Skeletal muscle cell (primary cell): ENCODE measurements at regions not wholly inside any gene's neighbourhood (a gene's known extent, or its start where the extent isn't known, plus 50 kb on each side); places are given as distances from the start of the nearest gene placed in this dataset.

ENCODE experiments used
- DNase-seq: peaks from one replicate; pipeline ENCODE4 v3.0.0-alpha.2; 2010; ENCODE audit warnings: low read depth
- H3K4me3 ChIP-seq: 2 replicates; pipeline ENCODE4 v1.5.1; 2011; ENCODE audit warnings: low read depth, mild to moderate bottlenecking, control low read depth, low read length, moderate library complexity

DNA sequence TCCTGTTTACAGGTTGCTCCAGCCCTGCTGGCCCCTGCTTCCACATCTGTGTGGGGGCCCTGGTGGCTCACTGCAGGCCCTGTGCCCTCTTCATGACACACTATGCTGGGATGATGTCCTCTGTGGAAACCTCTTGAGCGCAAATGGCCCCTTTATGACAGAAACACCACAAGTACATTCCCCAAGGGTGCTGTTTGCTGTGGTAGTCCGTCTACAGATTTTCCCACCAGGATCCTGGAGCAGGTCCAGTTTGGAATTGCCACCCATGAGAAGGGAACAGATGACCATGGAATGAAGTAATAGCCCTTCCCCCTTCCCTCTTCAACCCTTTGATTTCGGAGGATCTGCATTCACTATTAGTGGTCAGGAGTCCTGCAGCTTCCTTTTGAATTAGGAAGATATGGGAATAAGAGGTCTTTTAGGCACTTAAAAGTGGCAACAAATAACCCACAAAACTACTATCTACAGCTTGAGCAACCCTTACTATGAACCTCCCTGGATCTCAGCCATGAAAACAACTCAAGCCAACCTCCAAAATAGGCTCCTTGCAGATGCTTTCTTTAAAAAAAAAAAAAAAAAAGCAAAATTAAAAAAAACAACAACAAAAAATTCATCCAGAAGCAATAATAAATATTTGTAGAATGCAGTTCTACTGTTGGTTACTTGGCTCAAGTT lies 121.9 kb upstream of the TSPAN2 start:
- no peak overlapping the region for H3K4me3 ChIP-seq

DNA sequence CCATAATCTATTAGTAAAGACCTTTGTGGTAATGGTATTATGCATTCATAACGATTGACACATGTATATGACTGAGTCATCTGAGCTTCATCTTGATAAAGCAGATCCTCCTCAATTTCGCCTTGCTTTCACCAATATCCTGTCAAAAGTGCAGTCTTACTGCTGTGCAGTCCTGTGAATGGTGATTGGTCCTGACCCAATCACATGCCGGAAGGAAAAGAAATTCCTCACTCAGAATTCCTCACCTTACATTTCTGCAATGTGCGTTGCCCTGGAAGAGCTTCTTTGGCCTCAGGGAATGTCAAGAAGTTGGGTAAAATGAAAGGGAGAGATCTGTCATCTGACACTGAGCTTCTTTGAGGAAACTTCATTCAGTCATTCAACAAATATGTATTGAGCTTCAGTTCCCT lies 121.0 kb upstream of the TSPAN2 start:
- DNase-seq = no peak
- no peak overlapping the region for H3K4me3 ChIP-seq

More for the DNA sequence above, 121.9 kb upstream of the TSPAN2 start:
- no peak for DNase-seq

DNA sequence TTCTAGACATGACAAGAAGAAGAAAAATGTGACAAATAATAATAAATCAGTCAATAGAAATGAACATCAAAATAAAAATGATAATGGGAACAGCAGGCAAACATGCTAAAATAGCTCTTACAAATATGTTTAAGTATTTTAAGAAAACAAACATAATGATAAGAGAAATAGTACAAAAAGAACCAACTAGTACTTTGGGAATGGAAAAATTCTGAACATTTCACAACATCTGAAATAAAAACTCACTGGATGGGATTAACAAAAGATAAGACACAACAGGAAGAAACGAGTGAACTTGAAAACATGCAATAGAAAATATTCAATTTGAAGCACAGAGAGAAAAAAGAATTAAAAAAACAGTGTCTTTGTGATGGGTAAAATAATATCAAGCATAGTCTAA lies 115.2 kb upstream of the TSPAN2 start:
- DNase-seq = no peak
- H3K4me3 ChIP-seq = no peak overlapping the region

DNA sequence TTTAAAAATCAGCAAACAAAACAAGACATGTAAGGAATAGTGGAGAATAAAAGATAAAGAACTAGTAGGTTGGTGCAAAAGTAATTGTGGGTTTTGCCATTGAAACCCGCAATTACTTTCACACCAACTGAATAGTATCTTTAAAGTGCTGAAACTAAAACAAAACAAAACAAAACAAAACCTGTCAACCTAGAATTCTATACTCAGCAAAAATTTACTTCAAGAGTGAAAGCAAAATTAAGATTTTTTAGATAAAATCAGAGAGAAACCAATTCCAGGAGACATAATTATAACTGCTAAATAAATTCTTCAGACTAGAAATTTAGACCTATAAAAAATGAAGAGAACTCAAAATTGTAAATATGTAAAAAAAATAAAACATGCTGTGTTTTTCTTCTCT lies 114.0 kb upstream of the TSPAN2 start:
- no peak overlapping the region for H3K4me3 ChIP-seq
- no peak for DNase-seq

DNA sequence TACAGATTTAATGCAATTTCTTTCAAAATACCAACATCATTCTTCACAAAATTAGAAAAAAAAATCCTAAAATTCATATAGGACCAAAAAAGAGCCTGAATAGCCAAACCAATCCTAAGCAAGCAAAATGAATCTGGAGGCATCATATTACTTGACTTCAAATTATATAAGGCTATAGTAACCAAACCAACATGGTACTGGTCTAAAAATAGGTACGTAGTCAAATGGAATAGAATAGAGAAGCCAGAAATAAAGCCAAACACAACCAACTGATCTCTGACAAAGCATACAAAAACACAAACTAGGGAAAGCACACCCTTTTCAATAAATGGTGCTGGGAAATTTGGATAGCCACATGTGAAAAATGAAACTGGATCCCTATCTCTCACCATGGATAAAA lies 112.3 kb upstream of the TSPAN2 start:
- DNase-seq = no peak
- H3K4me3 ChIP-seq = no peak overlapping the region

DNA sequence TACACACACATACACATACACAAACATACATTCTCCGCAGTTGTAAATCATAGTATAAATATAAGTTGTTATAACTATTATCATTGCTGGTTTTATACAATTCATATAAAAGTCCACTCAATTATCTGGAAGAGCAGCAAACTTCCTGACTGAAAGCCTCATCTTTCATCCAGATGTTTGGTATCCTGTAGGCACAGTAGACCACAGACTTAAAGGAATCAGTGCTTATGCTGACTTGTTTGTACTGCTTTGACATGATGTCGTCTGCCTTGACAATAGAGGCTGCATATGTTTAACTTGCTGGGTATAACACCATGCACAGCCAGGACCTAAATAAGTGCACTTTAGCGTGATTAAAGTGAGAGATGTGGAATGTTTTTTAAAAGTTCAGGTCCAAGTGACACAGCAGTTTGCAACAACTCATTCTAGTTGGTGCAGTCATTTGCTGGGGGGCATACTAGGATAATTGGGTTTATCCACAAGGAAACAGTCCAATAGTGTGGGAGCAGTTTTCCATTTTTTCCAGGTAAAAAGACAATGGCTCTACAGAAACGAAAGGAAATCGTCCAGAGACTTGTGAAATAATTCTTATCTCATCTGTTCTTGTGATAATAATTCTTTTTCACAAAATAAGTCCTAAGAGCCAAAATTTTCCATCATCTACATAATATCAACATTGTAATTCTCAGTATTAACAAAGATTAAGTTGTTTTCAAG lies 110.3 kb upstream of the TSPAN2 start:
- DNase-seq = no peak
- no peak overlapping the region for H3K4me3 ChIP-seq

DNA sequence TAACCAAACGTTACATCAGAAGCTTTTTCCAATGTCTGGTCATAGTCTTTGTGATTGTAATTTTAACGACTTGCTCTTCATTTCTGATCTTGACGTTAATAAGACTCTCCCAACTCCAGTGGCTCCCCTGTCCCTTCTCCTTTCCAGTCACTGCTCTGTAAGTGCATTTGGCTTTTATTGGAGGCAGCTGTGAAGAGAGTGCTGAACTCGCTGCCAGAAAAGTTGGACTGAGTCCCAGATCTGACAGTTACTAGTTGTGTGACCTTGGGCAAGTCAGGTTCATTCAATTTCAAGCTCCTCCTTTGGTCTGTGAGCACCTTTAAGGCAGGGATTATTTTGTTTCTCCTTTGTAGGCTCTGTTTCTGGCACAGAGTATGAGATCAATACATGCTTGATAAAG lies 109.6 kb upstream of the TSPAN2 start:
- no peak overlapping the region for H3K4me3 ChIP-seq
- DNase-seq = no peak

DNA sequence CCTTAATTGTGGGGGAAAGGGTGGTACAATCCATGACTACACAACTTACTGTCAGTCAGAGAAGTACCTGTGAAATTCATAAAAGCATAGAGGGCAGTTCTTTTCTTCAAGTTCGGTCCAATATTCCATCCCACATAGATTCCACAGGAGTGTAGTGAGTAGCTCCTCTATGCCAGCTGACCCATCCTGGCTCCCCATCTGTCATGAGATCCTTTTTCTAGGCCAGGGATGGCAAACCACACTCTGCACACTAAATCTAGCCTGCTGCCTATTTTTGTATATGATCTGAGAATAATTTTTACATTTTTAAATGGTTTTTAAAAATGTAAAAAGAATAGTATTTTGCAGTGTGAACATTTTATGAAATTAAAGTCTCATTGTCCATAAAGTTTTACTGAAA lies 107.0 kb upstream of the TSPAN2 start:
- H3K4me3 ChIP-seq = no peak overlapping the region
- DNase-seq = no peak

DNA sequence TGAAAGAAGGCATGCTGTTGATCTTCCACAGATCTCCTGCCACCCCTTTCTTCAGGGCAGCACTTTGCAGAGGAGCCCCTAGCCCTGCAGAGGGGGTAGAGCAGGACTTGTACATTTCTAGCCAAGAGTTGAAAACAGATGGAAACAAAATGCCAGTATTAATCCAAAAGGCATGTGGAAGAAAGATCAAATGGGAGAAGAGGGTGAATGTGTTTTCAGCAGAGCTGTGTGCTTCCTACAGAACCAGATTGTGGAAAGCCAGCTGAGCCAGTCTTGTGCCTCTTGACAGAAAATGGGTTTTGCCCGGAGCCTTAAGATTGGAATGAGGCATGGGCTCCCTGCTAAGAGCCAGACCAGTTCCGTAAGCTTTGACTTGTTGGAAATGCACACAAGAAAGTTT lies 105.2 kb upstream of the TSPAN2 start:
- no peak for DNase-seq
- no peak overlapping the region for H3K4me3 ChIP-seq

DNA sequence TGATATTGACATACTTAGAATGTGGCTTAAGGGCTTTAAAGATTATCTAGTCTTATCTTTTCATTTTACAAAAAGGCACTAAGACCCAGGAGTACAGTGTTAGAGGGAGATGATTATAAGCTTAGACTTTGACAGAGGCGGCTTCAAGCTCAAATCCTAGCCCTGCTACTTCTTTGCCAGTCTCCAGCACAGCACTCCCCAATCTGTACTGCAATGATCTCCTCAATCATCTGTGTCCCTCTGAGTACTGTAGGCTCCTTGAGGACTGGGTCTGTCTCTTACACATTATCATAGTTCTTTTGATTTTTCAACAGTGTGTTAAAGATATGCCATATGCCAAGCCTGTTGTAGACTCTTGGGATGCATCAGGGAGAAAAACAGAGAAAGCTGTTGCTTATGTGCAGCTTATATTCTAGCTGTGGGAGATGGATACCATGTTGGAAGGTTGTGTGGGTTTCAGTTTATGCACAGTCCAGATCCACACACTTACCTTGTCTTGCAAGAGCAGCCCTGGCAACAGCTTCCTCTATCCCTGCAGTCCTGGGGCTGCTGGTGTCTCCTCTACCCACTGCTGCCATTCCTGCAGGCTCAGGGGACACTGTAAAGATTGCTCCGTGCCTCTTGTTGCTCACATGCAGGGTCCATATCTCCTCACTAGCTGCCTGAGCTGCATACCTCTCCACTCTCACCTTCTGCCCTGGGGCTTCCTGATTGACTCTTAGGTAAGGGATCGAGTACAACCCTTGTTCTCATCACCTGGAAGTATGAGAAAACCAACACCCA lies 103.9 kb upstream of the TSPAN2 start:
- DNase-seq = no peak
- H3K4me3 ChIP-seq = no peak overlapping the region

DNA sequence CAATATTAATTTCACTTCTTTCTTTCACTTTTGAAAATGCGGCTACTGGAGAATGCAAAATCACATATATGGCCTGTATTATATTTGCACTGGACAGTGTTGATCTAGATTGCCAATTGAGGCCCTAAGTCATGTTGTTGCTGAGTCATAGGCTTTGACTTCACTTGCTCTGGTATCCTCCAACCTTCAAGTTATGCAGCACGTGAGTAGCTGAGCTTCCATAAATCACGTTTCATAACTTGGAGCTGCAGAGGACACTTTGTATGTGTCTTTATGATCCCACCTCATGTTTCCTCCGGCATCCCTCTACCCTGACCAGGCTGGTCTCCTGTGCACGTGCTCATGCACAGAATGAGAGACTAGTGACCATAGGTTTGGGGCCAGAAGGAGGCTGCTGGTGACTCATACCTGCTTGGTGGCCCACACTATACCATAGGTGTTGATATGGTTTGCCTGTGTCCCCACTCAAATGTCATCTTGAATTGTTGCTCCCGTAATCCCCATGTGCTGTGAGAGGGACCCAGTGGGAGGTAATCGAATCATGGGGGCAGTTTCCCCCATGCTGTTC lies 103.0 kb upstream of the TSPAN2 start:
- no peak for DNase-seq
- H3K4me3 ChIP-seq = no peak overlapping the region

DNA sequence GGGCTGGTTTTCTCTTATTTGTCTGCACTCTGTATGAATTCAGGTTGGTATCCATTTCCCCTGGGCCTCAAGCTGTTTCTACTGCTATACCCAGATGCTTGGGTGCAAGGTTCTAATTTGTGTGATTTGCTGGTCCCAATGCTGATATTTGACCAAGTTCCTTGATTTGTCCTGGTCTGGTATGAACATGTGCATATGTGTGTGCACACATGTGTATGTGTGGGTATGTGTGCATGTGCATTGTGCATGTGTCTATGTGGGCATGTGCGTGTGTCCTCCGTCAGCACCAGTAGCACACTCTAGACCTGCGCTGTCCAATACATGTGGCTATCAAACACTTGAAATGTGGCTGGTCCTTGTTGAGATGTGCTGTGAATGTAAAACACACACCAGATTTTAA lies 102.4 kb upstream of the TSPAN2 start:
- H3K4me3 ChIP-seq = no peak overlapping the region
- DNase-seq = no peak

DNA sequence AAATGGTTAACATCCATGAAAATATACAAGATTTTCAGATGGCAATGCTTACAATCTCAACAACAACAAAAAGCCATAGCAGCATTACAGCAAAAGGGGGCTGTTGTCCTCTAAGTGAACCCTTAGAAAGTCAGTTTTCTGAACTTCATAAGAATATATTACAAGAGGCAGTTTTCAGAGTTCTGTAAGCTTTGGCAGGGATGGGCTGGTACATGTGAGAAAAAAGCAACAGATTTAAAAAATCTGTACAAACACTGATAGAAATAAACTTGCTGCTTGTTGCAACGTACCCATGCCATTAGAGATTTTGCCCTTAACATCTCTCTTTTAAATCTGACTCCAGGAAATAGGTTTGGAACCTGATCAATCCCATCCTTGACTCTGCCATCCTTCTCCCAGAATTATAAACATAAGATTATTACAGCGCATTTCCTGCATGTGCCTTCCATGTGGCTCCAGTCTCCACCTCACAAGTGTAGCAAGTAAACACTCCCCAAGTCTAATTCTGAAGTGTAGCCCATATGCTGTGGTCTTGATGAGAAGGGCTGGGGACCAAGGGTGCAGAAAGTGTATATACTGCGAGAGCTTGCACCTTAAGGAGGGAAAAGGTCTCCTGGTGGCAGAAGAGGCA lies 101.4 kb upstream of the TSPAN2 start:
- DNase-seq = no peak
- H3K4me3 ChIP-seq = no peak overlapping the region

DNA sequence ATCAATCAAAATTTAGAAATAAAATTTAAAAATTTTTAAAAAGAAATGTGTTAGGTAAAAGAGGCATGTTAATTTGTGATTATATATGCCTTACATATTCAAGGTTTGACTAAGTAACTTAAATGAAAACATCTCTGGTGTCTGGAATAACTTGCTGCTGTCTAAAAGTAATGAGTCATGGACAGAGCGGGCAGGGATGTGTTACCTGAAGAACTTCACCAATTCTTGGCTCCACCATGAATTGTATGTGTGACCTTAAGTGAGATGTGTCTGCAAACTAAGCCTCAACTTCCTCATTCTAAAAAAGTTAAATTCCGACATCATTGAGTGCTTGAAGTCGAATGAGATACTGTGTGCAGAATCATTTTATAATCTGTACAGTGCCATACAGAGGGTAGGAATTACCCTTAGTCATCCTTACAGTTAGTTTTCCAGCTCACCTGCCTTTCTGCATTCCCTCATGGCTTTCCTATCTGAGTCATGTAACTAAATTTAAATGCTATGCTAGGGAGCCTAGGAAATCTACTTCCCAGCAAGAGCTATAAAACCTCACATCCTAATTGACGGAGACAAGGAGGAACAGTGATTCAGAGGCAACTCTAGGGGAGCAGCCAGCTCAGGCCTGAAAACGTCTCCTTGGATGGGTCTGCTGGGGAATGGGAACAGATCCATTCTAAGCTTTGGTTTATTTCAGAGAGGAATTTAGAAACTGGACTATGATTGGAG lies 100.7 kb upstream of the TSPAN2 start:
- peak; percentile 85 for DNase-seq
- H3K4me3 ChIP-seq = no peak overlapping the region

DNA sequence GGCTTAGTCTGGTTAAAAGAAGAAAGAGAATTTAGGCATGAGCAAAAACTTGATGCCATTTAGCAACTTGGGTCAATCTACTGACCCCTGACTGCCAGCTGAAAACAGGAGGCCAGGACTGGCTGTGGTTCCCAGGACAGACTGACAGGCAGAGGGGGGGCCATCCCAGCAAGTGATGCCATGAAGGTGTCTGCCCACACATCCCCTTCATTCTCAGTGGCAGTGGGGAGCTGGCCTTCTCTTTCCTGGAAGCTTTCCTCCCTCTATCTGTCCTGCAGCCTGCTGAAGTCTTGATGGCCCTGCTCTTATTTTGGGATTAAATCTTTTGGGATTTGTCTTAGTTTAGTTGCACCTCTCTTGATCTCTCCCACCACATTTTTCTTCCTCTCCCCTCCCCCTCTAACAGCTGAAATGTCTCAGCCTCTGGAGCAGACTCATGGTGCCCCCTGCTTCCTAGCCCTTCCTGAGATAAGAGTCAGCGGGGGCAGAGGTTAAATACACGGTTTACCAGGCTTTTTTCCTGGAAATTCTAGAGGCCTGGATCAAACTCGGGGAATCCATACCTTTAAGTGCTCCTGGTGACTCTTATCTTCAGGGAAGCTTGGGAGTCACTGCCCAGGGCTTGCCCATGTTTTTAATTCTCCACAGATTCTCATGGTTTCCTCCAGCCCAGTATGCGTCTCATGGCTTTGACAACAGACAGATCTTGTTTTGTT lies 99.5 kb upstream of the TSPAN2 start:
- H3K4me3 ChIP-seq = no peak overlapping the region
- DNase-seq = no peak

DNA sequence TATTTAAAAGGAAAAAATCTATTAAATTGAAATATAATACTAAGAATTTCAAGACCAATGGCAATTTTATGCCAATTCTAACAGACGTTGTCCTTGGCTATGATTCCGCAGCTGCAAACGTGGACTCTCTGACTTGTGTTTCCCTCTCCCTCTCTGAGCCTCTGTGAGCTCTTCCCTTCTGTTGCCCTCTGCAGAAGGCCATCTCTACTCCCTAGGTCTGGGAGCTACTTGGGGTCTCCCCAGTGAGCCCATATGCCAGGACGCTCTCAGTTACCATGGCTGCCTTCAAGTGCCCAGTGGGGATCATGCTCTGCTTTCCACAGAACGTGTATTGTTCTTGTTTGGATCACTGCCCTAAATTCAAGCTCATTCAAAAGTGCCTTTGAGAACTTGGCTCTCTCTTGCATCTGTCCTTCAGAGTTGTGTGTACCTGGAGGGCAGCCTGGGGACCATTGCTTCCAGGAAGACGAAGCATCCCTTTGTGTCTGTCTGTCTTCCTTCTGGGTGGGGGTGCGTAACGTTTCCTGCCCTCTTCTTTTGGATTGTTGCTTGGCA lies 97.5 kb upstream of the TSPAN2 start:
- DNase-seq = no peak
- H3K4me3 ChIP-seq = no peak overlapping the region

DNA sequence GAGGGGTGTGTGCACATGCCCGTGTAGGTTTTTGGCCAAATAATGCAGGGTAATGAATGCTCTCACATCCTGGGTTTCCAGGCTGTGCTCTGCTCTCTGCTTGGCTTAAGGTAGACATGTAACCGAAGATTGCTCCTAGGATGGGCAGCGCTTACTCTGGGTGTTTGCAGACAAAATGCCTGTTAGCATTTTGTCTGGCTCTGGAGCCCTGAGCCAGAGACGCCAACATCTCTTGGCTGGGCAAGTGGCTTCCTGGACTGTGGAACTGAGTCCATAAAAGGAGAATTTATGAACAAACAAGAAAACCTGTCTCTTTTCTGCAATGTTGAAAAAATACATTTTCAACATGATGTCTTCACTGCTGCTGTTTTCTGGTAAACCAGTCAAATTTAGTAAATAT lies 96.0 kb upstream of the TSPAN2 start:
- DNase-seq = no peak
- H3K4me3 ChIP-seq = no peak overlapping the region

DNA sequence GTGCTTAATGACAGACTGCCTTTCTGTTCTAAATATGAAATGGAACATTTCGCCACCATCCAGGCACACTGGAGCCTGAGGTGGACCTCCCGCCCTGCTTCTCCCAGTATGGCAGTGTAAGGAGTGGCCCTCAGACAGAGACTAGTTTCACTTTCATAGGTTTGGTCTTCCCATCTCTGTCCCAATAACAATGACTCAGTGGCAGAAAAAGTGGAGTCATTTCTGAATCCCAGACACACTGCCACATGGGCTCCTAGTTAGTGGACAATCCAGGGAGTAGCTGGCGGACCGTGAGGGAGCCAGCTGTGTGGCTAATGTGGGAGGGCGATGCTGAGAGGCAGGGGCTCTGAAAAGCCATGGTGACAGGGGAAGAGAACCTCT lies 95.6 kb upstream of the TSPAN2 start:
- no peak overlapping the region for H3K4me3 ChIP-seq
- no peak for DNase-seq
